Endothelial cell of umbilical vein (primary cell): ENCODE measurements at regions not wholly inside any gene's neighbourhood (a gene's known extent, or its start where the extent isn't known, plus 50 kb on each side); places are given as distances from the start of the nearest gene placed in this dataset.

Experiments
- BruUV-seq: library from RNA; stranded (reverse); fragments of 400-500 nt; replicated peaks from 2 replicates; lab custom pipeline; 2021; lab: Mats Ljungman, UMichigan
- CTCF ChIA-PET: fragments of 300-600, 350-600 bp; sonication (Branson Sonifier 250); formaldehyde crosslinking; loops from one replicate; lab custom pipeline; 2021; ENCODE audit warnings: antibody characterized with exemption, inconsistent platforms; lab: Charles Lee
- POLR2A ChIA-PET: fragments of 300-600, 350-600 bp; sonication (Branson Sonifier 250); formaldehyde crosslinking; loops from one replicate; lab custom pipeline; 2021; ENCODE audit warnings: antibody characterized with exemption, inconsistent platforms; lab: Charles Lee
- DNase-seq: peaks from one replicate; pipeline ENCODE4 v3.0.0-alpha.2; 2011; ENCODE audit warnings: low read depth, low spot score
- FAIRE-seq: peaks from 2 replicates; lab custom pipeline; 2011; peaks lifted over from hg19 to GRCh38; lab: Jason Lieb, UNC
- H2AFZ ChIP-seq: 2 replicates; pipeline ENCODE4 v1.6.0; 2012; ENCODE audit warnings: low read depth, low read length, control low read depth, inconsistent platforms
- H3K27ac ChIP-seq: 2 replicates; pipeline ENCODE4 v1.5.1; 2011; ENCODE audit warnings: low read depth, mild to moderate bottlenecking, control low read depth, low read length, moderate library complexity; ENCODE audit not compliant: insufficient read depth
- H3K27me3 ChIP-seq, 2 experiments: 2 replicates each; pipeline versions ENCODE4 v1.6.0 to v1.6.1; 2011; ENCODE audit warnings: low read length in 2 of 2, mixed read lengths in 1 of 2; ENCODE audit not compliant: control insufficient read depth in 2 of 2, insufficient read depth in 2 of 2
- H3K36me3 ChIP-seq, 2 experiments: 2 replicates in 1 of 2; 3 replicates in 1 of 2; pipeline ENCODE4 v1.5.1; 2011; ENCODE audit warnings: low read length in 2 of 2, mild to moderate bottlenecking in 1 of 2, moderate library complexity in 1 of 2; ENCODE audit not compliant: control insufficient read depth in 2 of 2, insufficient read depth in 2 of 2; ENCODE audit errors: extremely low read depth in 1 of 2
- H3K4me1 ChIP-seq: 3 replicates; pipeline ENCODE4 v1.5.1; 2011; ENCODE audit warnings: mild to moderate bottlenecking, low read length; ENCODE audit not compliant: control insufficient read depth, insufficient read depth; ENCODE audit errors: extremely low read depth
- H3K4me2 ChIP-seq: 2 replicates; pipeline ENCODE4 v1.6.1; 2011; ENCODE audit warnings: low read length, control low read depth, mixed read lengths; ENCODE audit not compliant: insufficient read depth
- H3K4me3 ChIP-seq, 3 experiments: fragments of 200-600 bp in 1 of 3; sonication (generic), shearing (Covaris generic) in 1 of 3; replicated peaks in 1 of 3; 2 replicates each; pipeline ENCODE4 v1.5.1; 2011 to 2016; ENCODE audit warnings: control low read depth in 3 of 3, low read length in 3 of 3, mild to moderate bottlenecking in 2 of 3, inconsistent platforms in 1 of 3, low read depth in 1 of 3, moderate library complexity in 1 of 3; ENCODE audit not compliant: insufficient read depth in 1 of 3
- H3K79me2 ChIP-seq: 2 replicates; pipeline ENCODE4 v1.6.0; 2012; ENCODE audit warnings: low read length, inconsistent platforms; ENCODE audit not compliant: control insufficient read depth, insufficient read depth
- H3K9ac ChIP-seq: replicated peaks from 2 replicates; pipeline ENCODE3; 2011; ENCODE audit warnings: low read length, control low read depth; ENCODE audit not compliant: insufficient read depth; ENCODE audit errors: extremely low read depth
- H3K9me1 ChIP-seq: replicated peaks from 3 replicates; pipeline ENCODE4 v1.6.0; 2011; ENCODE audit warnings: mild to moderate bottlenecking, low read length; ENCODE audit not compliant: control insufficient read depth, insufficient read depth; ENCODE audit errors: extremely low read depth
- H3K9me3 ChIP-seq: replicated peaks from 2 replicates; pipeline ENCODE4 v1.5.1; 2012; ENCODE audit warnings: low read length, inconsistent platforms; ENCODE audit not compliant: control insufficient read depth, insufficient read depth
- H4K20me1 ChIP-seq: replicated peaks from 2 replicates; pipeline ENCODE3; 2011; ENCODE audit warnings: mild to moderate bottlenecking, low read length; ENCODE audit not compliant: control insufficient read depth, insufficient read depth; ENCODE audit errors: extremely low read depth
- EZH2 ChIP-seq: IDR thresholded peaks from 2 replicates; pipeline ENCODE4 v1.6.1; 2012; ENCODE audit warnings: borderline replicate concordance, low read depth, mild to moderate bottlenecking, moderate library complexity, low read length, inconsistent platforms; ENCODE audit not compliant: severe bottlenecking
- FOS ChIP-seq: IDR thresholded peaks from 2 replicates; pipeline ENCODE4 v1.6.1; 2011; ENCODE audit warnings: mild to moderate bottlenecking, low read length, moderate library complexity, borderline replicate concordance; ENCODE audit not compliant: insufficient read depth
- GATA2 ChIP-seq: IDR thresholded peaks from 2 replicates; pipeline ENCODE4 v1.7.0; 2011; ENCODE audit warnings: low read depth, mild to moderate bottlenecking, moderate library complexity, mixed read lengths, low read length; ENCODE audit not compliant: insufficient read length, insufficient read depth
- JUN ChIP-seq: IDR thresholded peaks from 2 replicates; pipeline ENCODE4 v1.6.1; 2011; ENCODE audit warnings: borderline replicate concordance, low read depth; ENCODE audit not compliant: insufficient read length, insufficient read depth
- MAX ChIP-seq: IDR thresholded peaks from 2 replicates; pipeline ENCODE4 v1.6.1; 2011; ENCODE audit not compliant: insufficient read depth, insufficient read length
- MYC ChIP-seq: IDR thresholded peaks from one replicate; pipeline ENCODE4 v1.6.1; 2011; ENCODE audit warnings: mild to moderate bottlenecking, low read depth, low read length
- POLR2AphosphoS5 ChIP-seq: IDR thresholded peaks from 2 replicates; pipeline ENCODE4 v1.6.1; 2012; ENCODE audit warnings: low read depth, mild to moderate bottlenecking, control low read depth, low read length, moderate library complexity; ENCODE audit not compliant: insufficient read depth
- dilution Hi-C: fragments of 300-500 bp; cut with MboI; formaldehyde crosslinking; loops from one replicate; pipeline ENCODE4 v1.15.0; 2019; ENCODE audit warnings: low sequenced_read_pairs; ENCODE audit not compliant: extremely low pct_ligation_motif_present
- intact Hi-C: fragments of 100-400 bp; cut with micrococcal nuclease; formaldehyde crosslinking; loops from one replicate; pipeline ENCODE4 v1.10.0; 2022
- TF ChIP-seq, protein P1 (sequence below), 2 donors: IDR thresholded peaks; 1 replicate in 1 of 2; 2 replicates in 1 of 2; pipeline ENCODE4 v1.5.1; 2011; ENCODE audit warnings: low read length in 2 of 2, mild to moderate bottlenecking in 2 of 2, moderate library complexity in 2 of 2, control low read depth in 1 of 2, inconsistent platforms in 1 of 2, low read depth in 1 of 2; ENCODE audit not compliant: insufficient read depth in 1 of 2; ENCODE audit errors: extremely low read depth in 1 of 2

- no TSS peak for BruUV-seq
- H3K9me3 ChIP-seq: no peaks in the 10 kb centered on the region
- dilution Hi-C loops (no loop called here), intact Hi-C loops (no loop called here)
- DNase-seq (no peak), FAIRE-seq (no peak)
- H3K9me1 ChIP-seq: no peaks in the 10 kb centered on the region
- H4K20me1 ChIP-seq: no peaks in the 10 kb centered on the region
- ChIA-PET POLR2A (no interaction called here), CTCF (no interaction called here)
- H3K79me2 ChIP-seq: no peaks in the 10 kb centered on the region
- H2AFZ ChIP-seq: no peak overlapping the region
- H3K9ac ChIP-seq: no peak overlapping the region
- no peak overlapping the region for H3K27ac ChIP-seq
- H3K4me2 ChIP-seq: no peak overlapping the region
- H3K4me1 ChIP-seq: no peaks in the 10 kb centered on the region
- H3K27me3 ChIP-seq: no peaks in the 10 kb centered on the region
- H3K4me3 ChIP-seq: no peak overlapping the region
- no peaks in the 10 kb centered on the region for H3K36me3 ChIP-seq
- TF ChIP-seq EZH2: no peak
- no peak for TF ChIP-seq FOS
- TF ChIP-seq MYC: no peak
- no peak for TF ChIP-seq GATA2
- no peak for TF ChIP-seq MAX
- TF ChIP-seq, protein P1, sequence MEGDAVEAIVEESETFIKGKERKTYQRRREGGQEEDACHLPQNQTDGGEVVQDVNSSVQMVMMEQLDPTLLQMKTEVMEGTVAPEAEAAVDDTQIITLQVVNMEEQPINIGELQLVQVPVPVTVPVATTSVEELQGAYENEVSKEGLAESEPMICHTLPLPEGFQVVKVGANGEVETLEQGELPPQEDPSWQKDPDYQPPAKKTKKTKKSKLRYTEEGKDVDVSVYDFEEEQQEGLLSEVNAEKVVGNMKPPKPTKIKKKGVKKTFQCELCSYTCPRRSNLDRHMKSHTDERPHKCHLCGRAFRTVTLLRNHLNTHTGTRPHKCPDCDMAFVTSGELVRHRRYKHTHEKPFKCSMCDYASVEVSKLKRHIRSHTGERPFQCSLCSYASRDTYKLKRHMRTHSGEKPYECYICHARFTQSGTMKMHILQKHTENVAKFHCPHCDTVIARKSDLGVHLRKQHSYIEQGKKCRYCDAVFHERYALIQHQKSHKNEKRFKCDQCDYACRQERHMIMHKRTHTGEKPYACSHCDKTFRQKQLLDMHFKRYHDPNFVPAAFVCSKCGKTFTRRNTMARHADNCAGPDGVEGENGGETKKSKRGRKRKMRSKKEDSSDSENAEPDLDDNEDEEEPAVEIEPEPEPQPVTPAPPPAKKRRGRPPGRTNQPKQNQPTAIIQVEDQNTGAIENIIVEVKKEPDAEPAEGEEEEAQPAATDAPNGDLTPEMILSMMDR (IDR thresholded peaks at IDR 0.05; ENCODE audit: extremely low read depth in 1 of 2, insufficient read depth in 1 of 2, low read depth in 1 of 2, low read length in 2 of 2): no peak
- no peak for TF ChIP-seq JUN
- TF ChIP-seq POLR2AphosphoS5: no peak
These were observed 502.1 kb upstream of the PAPPA start for GRCh38 chr9:115651461-115651860.
